ENCODE measurements at regions not wholly inside any gene's neighbourhood (a gene's known extent, or its start where the extent isn't known, plus 50 kb on each side); places are given as distances from the start of the nearest gene placed in this dataset.

- Histone ChIP-seq H3K4me3 (ENCODE audit: low read length) (no peak overlapping the region), H3K27ac (ENCODE audit: low read depth in 1 of 2, low read length in 2 of 2) (peak overlapping the region; percentile 69 to 83), H3K4me1 (ENCODE audit: insufficient read depth, low read length) (peaks cover 50% of the 10 kb centered on the region), H3K9me3 (ENCODE audit: control insufficient read depth in 1 of 2, insufficient read depth in 1 of 2, low read length in 2 of 2) (no peaks in the 10 kb centered on the region), H3K27me3 (ENCODE audit: control insufficient read depth in 1 of 2, insufficient read depth in 2 of 2, low read length in 2 of 2) (no peaks in the 10 kb centered on the region), H3K36me3 (ENCODE audit: insufficient read depth, low read length) (no peaks in the 10 kb centered on the region)
- peaks cover 5% of the 10 kb centered on the region for H3K36me3 Mint-ChIP-seq (ENCODE audit: low read depth)
- no peak for TF ChIP-seq CTCF (IDR thresholded peaks at IDR 0.05)
- ChIA-PET POLR2A (interaction anchor here (0.7 to 4.7 kb wide), 13 partner anchors 9 to 303 kb away, joined by 4 to 71 read pairs (median 7); no protein-coding TSS in a partner anchor), CTCF (interaction anchor here (1.3 to 1.7 kb wide), 3 partner anchors 8 to 33 kb away, joined by 3 to 6 read pairs (median 3); no protein-coding TSS in a partner anchor)
- no peaks in the 10 kb centered on the region for H3K27me3 Mint-ChIP-seq
- H3K27ac Mint-ChIP-seq = peak overlapping the region; percentile 87
- intact Hi-C loops (cut with DNase I, micrococcal nuclease) = no loop called here
- H3K9me3 Mint-ChIP-seq = no peaks in the 10 kb centered on the region
- ATAC-seq (ENCODE audit: poor library complexity) = no peak
- H3K4me3 Mint-ChIP-seq = peak overlapping the region; percentile 64
- no peak for DNase-seq
- peaks cover 68% of the 10 kb centered on the region for H3K4me1 Mint-ChIP-seq (ENCODE audit: low read depth)
Observed at GRCh38 chr3:18724456-18724855, 299.3 kb upstream of the SATB1 start.

GRCh38 chr3:18723206-18723810 lies 298.2 kb upstream of the SATB1 start:
- peak overlapping the region; percentile 87 for H3K27ac Mint-ChIP-seq
- intact Hi-C loops (cut with DNase I, micrococcal nuclease) = no loop called here
- no peaks in the 10 kb centered on the region for H3K27me3 Mint-ChIP-seq
- Histone ChIP-seq H3K4me1 (ENCODE audit: insufficient read depth, low read length) (peaks cover 44% of the 10 kb centered on the region), H3K9me3 (ENCODE audit: control insufficient read depth in 1 of 2, insufficient read depth in 1 of 2, low read length in 2 of 2) (no peaks in the 10 kb centered on the region), H3K36me3 (ENCODE audit: insufficient read depth, low read length) (no peaks in the 10 kb centered on the region), H3K4me3 (ENCODE audit: low read length) (no peak overlapping the region), H3K27me3 (ENCODE audit: control insufficient read depth in 1 of 2, insufficient read depth in 2 of 2, low read length in 2 of 2) (no peaks in the 10 kb centered on the region), H3K27ac (ENCODE audit: low read depth in 1 of 2, low read length in 2 of 2) (peak overlapping the region; percentile 69 to 83)
- no peak for ATAC-seq (ENCODE audit: poor library complexity)
- peak overlapping the region; percentile 55 for H3K4me3 Mint-ChIP-seq
- H3K36me3 Mint-ChIP-seq (ENCODE audit: low read depth) = peaks cover 10% of the 10 kb centered on the region
- POLR2A ChIA-PET = interaction anchor here (2.4 kb wide), 1 partner anchor 275 kb away, joined by 6 read pairs; no protein-coding TSS in a partner anchor
- peaks cover 75% of the 10 kb centered on the region for H3K4me1 Mint-ChIP-seq (ENCODE audit: low read depth)
- no peaks in the 10 kb centered on the region for H3K9me3 Mint-ChIP-seq
- no peak for DNase-seq
- TF ChIP-seq CTCF (IDR thresholded peaks at IDR 0.05) = no peak
- CTCF ChIA-PET = interaction anchor here (1.2 kb wide), 1 partner anchor 35 kb away, joined by 3 read pairs; no protein-coding TSS in a partner anchor

GRCh38 chr3:18720543-18720942 lies 295.4 kb upstream of the SATB1 start:
- ChIA-PET POLR2A (interaction anchor here (1.1 kb wide), 2 partner anchors 9 to 13 kb away, joined by 3 to 4 read pairs; no protein-coding TSS in a partner anchor), CTCF (interaction anchor here (1.2 kb wide), 1 partner anchor 14 kb away, joined by 4 read pairs; no protein-coding TSS in a partner anchor)
- Mint-ChIP-seq H3K4me1 (ENCODE audit: low read depth) (peaks cover 75% of the 10 kb centered on the region), H3K4me3 (no peak overlapping the region), H3K27me3 (no peaks in the 10 kb centered on the region), H3K27ac (peak overlapping the region; percentile 40), H3K36me3 (ENCODE audit: low read depth) (peaks cover 20% of the 10 kb centered on the region), H3K9me3 (peaks cover 3% of the 10 kb centered on the region)
- Histone ChIP-seq H3K4me3 (ENCODE audit: low read length) (no peak overlapping the region), H3K4me1 (ENCODE audit: insufficient read depth, low read length) (peaks cover 44% of the 10 kb centered on the region), H3K9me3 (ENCODE audit: control insufficient read depth in 1 of 2, insufficient read depth in 1 of 2, low read length in 2 of 2) (no peaks in the 10 kb centered on the region), H3K36me3 (ENCODE audit: insufficient read depth, low read length) (no peaks in the 10 kb centered on the region), H3K27me3 (ENCODE audit: control insufficient read depth in 1 of 2, insufficient read depth in 2 of 2, low read length in 2 of 2) (no peaks in the 10 kb centered on the region), H3K27ac (ENCODE audit: low read depth in 1 of 2, low read length in 2 of 2) (no peak overlapping the region)
- intact Hi-C loops (cut with DNase I, micrococcal nuclease) = no loop called here
- ATAC-seq (ENCODE audit: poor library complexity) (no peak), DNase-seq (no peak)
- no peak for TF ChIP-seq CTCF (IDR thresholded peaks at IDR 0.05)

Data from CD4-positive, alpha-beta T cell (primary cell).